ENCODE measurements at regions not wholly inside any gene's neighbourhood (a gene's known extent, or its start where the extent isn't known, plus 50 kb on each side); places are given as distances from the start of the nearest gene placed in this dataset.
"Not testable (repeated sequence)": the region's sequence is repeated elsewhere in the genome, so short reads cannot be mapped to it uniquely, and the experiment has no call there.

DNA sequence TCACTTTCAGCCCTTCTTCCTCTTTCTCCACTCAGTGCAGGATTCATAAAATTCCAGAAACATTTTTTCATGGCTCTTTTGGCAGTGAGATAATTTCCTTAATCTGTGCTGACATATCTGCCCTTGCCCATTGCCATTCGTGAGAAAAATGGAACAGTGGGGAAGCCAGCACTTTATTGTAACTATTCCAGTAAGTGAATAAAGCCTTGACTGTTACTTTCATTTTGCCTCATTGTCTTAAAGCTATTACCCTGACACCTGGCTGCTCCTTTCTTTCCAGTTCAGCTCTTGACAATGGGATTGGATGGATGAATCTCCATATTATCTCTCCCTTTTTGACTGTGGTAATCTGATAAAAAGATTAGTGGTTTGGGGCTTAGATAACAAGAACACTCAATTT lies 1068.1 kb upstream of the PCDH20 start:
- ATAC-seq (ENCODE audit: low FRiP score) = no peak
- no peak for TF ChIP-seq CTCF (IDR thresholded peaks at IDR 0.05)
- DNase-seq (ENCODE audit: low spot score) = no peak

- DNase-seq (ENCODE audit: low spot score) (no peak), ATAC-seq (ENCODE audit: low FRiP score) (no peak)
- no peak for TF ChIP-seq CTCF (IDR thresholded peaks at IDR 0.05)
Measured at GRCh38 chr13:62482351-62482750, 1066.7 kb upstream of the PCDH20 start.

DNA sequence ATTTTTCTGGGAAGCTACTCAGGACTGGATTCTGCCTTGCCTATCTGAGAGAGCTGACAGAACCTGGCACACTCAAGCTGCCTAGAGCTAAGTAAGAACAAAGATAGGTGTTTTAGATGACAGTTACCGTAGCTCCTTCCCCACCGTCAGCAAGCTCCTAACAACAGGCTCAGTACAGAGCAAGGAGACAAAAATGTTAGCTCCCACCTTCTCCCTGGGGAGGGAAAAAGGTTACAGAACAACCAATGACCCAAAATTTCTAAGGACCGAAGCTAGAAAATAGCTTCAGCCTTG lies 1058.2 kb upstream of the PCDH20 start:
- DNase-seq (ENCODE audit: low spot score) = no peak
- no peak for ATAC-seq (ENCODE audit: low FRiP score)
- no peak for TF ChIP-seq CTCF (IDR thresholded peaks at IDR 0.05)

DNA sequence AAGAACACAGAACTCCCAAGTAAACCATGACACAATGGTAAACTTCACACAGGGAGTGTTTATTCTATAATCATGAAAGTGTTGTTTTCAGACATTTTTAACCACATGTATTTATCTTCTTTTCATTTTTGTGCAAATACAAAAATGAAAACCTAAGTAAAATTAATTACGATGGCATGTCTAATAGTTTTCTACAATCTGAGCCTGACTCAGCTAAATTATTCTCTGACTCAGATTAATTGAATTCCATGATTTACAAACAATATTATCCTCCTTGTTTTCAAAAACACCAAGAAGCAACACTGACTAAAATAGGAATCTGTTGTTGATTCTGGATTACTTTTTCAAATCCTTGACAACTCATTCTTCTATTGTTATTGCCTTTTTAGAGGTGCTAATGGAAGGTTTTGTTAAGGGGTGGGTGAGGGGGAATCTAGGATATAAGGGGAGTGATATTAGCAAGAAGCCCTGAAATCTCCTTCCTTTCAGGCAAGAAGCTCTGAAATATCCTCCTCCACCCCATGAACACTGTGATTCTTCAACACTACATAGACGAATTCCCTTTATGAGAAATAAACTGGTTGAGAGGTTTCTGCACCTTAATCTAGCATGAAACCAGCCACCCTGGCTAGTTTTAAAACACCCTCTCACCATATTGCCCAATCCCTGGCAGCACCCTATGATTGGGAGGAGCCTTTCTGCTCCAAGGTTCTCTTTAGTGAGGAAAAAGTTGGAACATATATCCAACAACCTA lies 1057.7 kb upstream of the PCDH20 start:
- DNase-seq (ENCODE audit: low spot score) (no peak), ATAC-seq (ENCODE audit: low FRiP score) (no peak)
- TF ChIP-seq CTCF (IDR thresholded peaks at IDR 0.05) = no peak

DNA sequence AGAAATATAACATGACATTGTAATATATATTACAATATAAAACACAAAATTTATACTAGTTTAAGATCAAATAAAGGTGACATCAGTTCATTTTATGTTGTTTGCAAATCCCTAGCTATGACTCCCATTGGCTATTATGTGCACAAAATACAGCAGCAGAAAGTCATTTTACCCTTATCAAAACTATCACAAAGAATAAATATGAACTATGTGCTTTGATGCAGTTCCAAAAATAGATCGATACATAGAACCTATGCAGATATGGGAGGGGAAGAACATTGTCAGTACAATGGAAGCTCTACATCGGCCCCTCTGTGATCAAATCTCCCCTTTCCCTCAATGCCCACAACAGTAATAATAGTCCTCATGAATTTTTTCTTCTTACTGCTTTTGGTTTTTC lies 1038.1 kb upstream of the PCDH20 start:
- DNase-seq (ENCODE audit: low spot score) (no peak), ATAC-seq (ENCODE audit: low FRiP score) (no peak)
- no peak for TF ChIP-seq CTCF (IDR thresholded peaks at IDR 0.05)

DNA sequence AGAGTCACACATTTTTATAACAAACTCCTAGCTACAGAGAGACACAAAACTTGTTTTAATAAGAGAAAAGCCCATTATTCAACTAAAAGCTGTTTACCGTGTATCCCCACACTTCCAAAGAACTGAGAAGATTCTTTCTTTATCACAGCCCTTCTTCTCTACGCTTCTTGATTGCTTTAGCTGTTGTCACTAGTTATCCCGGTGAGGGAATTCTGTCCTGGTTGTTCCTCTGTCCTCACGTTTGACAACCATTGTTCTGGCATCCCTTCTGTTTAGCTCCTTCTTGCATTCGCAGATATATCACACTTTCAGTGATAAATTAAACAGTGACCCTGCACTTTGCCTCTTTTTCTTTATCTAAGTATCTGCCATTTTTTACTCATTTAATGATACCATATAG lies 1035.1 kb upstream of the PCDH20 start:
- ATAC-seq (ENCODE audit: low FRiP score) = no peak
- no peak for TF ChIP-seq CTCF (IDR thresholded peaks at IDR 0.05)
- no peak for DNase-seq (ENCODE audit: low spot score)

GRCh38 chr13:62447771-62448382 lies 1032.2 kb upstream of the PCDH20 start:
- ATAC-seq (ENCODE audit: low FRiP score) = not testable (repeated sequence)

More at GRCh38 chr13:62447771-62448382, 1032.2 kb upstream of the PCDH20 start:
- DNase-seq (ENCODE audit: low spot score) = not testable (repeated sequence)

Data from omental fat pad (tissue), 3 donors.